ENCODE measurements at regions not wholly inside any gene's neighbourhood (a gene's known extent, or its start where the extent isn't known, plus 50 kb on each side); places are given as distances from the start of the nearest gene placed in this dataset.

GRCh38 chrX:40329616-40330015, 231.9 kb upstream of the BCOR start:
- intact Hi-C loops (cut with DNase I): no loop called here
- no peak for TF ChIP-seq CTCF (IDR thresholded peaks at IDR 0.05)
- TF ChIP-seq POLR2A (IDR thresholded peaks at IDR 0.05): no peak

GRCh38 chrX:40327085-40327484, 229.3 kb upstream of the BCOR start:
- H3K27ac ChIP-seq: no peak overlapping the region
- intact Hi-C loops (cut with DNase I): no loop called here
- DNase-seq: no peak
- no peak for TF ChIP-seq POLR2A (IDR thresholded peaks at IDR 0.05)
- no peak for TF ChIP-seq CTCF (IDR thresholded peaks at IDR 0.05)
- H3K4me1 ChIP-seq (replicated peaks in 1 of 2): no peaks in the 10 kb centered on the region
- H3K4me3 ChIP-seq: no peak overlapping the region
- no peaks in the 10 kb centered on the region for H3K27me3 ChIP-seq
- 40 to 91% (median 80%) methylated on average over 1 of the region's 1 CpG; no CpG with 5 or more reads in 1 of the 4 donors for WGBS, 4 donors
- H3K9me3 ChIP-seq (replicated peaks in 1 of 3): no peaks in the 10 kb centered on the region
- H3K36me3 ChIP-seq (replicated peaks in 1 of 2): no peaks in the 10 kb centered on the region

More at GRCh38 chrX:40329616-40330015, 231.9 kb upstream of the BCOR start:
- Histone ChIP-seq H3K9me3 (replicated peaks in 1 of 3) (no peaks in the 10 kb centered on the region), H3K4me3 (no peak overlapping the region), H3K27me3 (no peaks in the 10 kb centered on the region), H3K4me1 (replicated peaks in 1 of 2) (no peaks in the 10 kb centered on the region), H3K36me3 (replicated peaks in 1 of 2) (no peaks in the 10 kb centered on the region), H3K27ac (no peak overlapping the region)
- DNase-seq: no peak
- WGBS, 4 donors: 83 to 90% (median 84%) methylated on average over 2 of the region's 2 CpGs

DNA sequence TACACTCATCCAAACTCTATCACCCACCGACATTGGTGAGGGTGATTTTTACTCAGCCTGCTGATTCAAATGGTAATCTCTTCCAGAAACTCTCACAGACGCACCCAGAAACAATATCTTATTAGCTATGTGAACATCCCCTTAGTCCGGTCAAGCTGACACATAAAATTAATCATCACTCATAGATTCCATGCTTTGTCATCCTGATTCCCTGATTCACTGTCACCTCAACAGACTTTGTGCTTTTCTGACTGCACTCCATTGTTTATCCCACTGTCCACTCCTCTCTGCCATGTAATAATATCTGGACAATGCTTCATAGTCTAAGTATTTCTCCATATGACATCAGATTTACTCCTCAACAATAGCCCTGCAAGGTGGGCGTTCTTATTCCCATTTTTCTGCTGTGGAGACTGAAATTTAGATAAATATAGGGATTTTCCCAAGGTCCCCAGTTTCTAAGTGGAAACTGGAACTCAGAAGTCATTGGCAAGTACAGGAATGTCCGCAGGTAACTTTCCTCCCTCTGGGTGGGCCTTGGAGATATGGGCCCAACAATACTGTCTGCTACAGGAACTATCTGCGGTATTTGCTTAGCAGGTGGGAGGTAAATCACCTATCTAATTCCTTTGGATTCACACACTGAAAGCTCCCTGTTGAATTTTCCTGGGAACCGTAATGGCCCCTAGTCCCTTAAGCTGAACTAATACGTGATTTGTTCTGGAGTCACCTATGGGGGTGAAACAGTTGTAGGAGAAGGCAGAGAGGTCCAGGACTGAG, 228.6 kb upstream of the BCOR start:
- DNase-seq: no peak
- Histone ChIP-seq H3K36me3 (replicated peaks in 1 of 2) (no peaks in the 10 kb centered on the region), H3K4me3 (no peak overlapping the region), H3K27ac (no peak overlapping the region), H3K27me3 (no peaks in the 10 kb centered on the region), H3K4me1 (replicated peaks in 1 of 2) (no peaks in the 10 kb centered on the region), H3K9me3 (replicated peaks in 1 of 3) (no peaks in the 10 kb centered on the region)
- intact Hi-C loops (cut with DNase I): no loop called here
- 75 to 96% (median 89%) methylated on average over 8 of the region's 8 CpGs for WGBS, 4 donors
- TF ChIP-seq CTCF (IDR thresholded peaks at IDR 0.05): no peak
- TF ChIP-seq POLR2A (IDR thresholded peaks at IDR 0.05): no peak

- Histone ChIP-seq H3K27me3 (no peaks in the 10 kb centered on the region), H3K36me3 (replicated peaks in 1 of 2) (no peaks in the 10 kb centered on the region), H3K9me3 (replicated peaks in 1 of 3) (no peaks in the 10 kb centered on the region), H3K4me1 (replicated peaks in 1 of 2) (no peaks in the 10 kb centered on the region), H3K27ac (no peak overlapping the region), H3K4me3 (no peak overlapping the region)
- TF ChIP-seq CTCF (IDR thresholded peaks at IDR 0.05) (no peak), POLR2A (IDR thresholded peaks at IDR 0.05) (no peak)
- WGBS, 4 donors: 92 to 97% (median 95%) methylated on average over 6 to 11 of the region's 11 CpGs
- intact Hi-C loops (cut with DNase I): no loop called here
- no peak for DNase-seq
These were observed 227.4 kb upstream of the BCOR start for GRCh38 chrX:40325161-40325560.

Measured in adrenal gland (tissue), 9 donors.